GM18870 (cell line): ENCODE measurements at regions not wholly inside any gene's neighbourhood (a gene's known extent, or its start where the extent isn't known, plus 50 kb on each side); places are given as distances from the start of the nearest gene placed in this dataset.

Experiments used
- ATAC-seq: cut with Tn5 transposase; IDR thresholded peaks from one replicate; pipeline ENCODE4 v1.9.1; 2021; ENCODE audit warnings: moderate library complexity; ENCODE audit not compliant: unreplicated experiment

- no peak for ATAC-seq
Measured at GRCh38 chr17:77467521-77467920, 326.8 kb downstream of the SEC14L1 start.

GRCh38 chr17:77468897-77469296 is 328.1 kb downstream of the SEC14L1 start:
- no peak for ATAC-seq

GRCh38 chr17:77470330-77470786 is 329.6 kb downstream of the SEC14L1 start:
- ATAC-seq = no peak

- no peak for ATAC-seq
Measured at GRCh38 chr17:77470800-77471733, 330.3 kb downstream of the SEC14L1 start.

GRCh38 chr17:77471984-77472461 is 331.3 kb downstream of the SEC14L1 start:
- ATAC-seq = no peak

- no peak for ATAC-seq
Measured at GRCh38 chr17:77472468-77473310, 331.9 kb downstream of the SEC14L1 start.

GRCh38 chr17:77473615-77474226 is 333.0 kb downstream of the SEC14L1 start:
- no peak for ATAC-seq

GRCh38 chr17:77474292-77474988 is 333.7 kb downstream of the SEC14L1 start:
- ATAC-seq = no peak

GRCh38 chr17:77475016-77475976 is 334.5 kb downstream of the SEC14L1 start:
- no peak for ATAC-seq

- ATAC-seq = no peak
Measured at GRCh38 chr17:77476006-77476405, 335.2 kb downstream of the SEC14L1 start.

DNA sequence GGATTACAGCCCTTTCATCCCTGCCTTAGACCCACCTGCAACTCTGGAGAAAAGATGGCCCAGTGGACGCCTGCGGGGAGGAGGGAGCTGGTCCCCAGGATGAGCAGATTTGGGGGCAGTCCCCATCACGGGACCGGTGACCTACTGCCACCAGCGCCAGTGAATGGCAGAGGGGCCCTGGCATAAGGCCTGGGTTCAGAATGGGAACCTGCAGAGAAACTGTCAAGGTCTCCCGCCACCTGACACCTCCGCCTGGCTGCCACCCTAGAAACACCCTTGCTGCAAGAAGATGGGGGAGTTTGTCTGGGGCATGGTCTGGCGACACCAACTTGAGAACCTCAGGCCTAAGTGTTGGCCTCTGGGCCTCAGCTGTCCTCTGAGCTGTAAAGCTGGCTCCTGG is 335.7 kb downstream of the SEC14L1 start:
- no peak for ATAC-seq

DNA sequence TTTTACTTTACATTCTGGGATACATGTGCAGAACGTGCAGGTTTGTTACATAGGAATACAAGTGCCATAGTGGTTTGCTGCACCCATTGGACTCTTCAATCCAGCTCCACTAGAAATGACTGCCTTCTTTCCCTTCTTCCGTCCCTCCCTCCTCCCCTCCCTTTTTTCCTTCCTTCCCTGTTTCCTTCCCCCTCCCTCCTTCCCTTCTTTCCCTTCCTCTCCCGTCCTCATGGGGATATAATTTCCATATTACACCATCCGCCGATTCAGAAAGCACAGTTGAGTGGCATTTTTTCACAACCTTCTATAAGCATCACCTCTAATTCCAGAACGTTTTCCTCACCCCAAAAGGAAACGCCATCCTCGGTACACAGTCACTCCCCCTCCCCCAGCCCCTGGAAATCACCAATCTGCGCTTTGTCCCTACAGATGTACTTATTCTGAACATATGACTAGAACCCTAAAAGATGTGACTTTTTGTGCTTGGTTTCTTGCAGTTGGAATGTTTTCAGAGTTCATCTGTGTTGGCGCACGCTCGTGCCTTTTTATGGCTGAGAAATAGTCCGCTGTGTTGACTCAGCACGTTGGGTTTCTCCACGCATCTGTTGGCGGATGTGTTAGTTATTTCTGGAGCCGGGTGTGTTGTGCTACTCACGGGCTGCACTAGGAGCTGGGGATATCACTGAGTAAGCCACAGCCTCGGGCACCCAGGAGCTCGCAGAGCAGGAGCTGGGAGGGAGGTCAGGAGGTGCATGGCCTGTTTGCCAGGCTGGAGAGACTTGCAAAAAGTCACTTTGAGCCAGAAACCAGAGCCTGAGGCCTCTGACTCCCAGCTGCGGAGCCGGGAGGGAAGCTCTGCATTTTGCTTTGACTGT is 336.4 kb downstream of the SEC14L1 start:
- no peak for ATAC-seq

GRCh38 chr17:77478281-77478680 is 337.5 kb downstream of the SEC14L1 start:
- ATAC-seq = no peak

DNA sequence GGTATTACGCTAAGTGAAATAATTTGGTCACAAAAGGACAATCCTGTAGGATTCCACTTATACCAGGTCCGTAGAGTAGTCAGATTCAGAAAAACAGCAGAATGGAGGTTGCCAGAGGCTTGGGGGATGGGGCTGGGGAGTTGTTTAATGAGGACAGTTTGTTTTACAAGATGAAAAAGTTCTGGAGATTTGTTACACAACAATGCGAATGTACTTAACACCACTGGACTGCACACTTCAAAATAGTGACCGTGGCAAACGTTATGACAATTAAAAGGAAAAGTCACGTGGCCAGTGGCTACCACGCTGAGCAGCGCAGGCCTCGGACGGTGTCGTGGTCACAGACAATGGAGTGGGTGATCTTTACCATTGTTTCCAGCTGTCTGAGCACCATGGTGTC is 338.1 kb downstream of the SEC14L1 start:
- ATAC-seq = no peak

- no peak for ATAC-seq
Measured at GRCh38 chr17:77479372-77480198, 338.8 kb downstream of the SEC14L1 start.

- no peak for ATAC-seq
Measured at GRCh38 chr17:77480199-77480508, 339.4 kb downstream of the SEC14L1 start.

GRCh38 chr17:77480509-77481215 is 339.9 kb downstream of the SEC14L1 start:
- no peak for ATAC-seq
